A549 (cell line): ENCODE measurements at regions not wholly inside any gene's neighbourhood (a gene's known extent, or its start where the extent isn't known, plus 50 kb on each side); places are given as distances from the start of the nearest gene placed in this dataset.

ENCODE experiments used
- ATAC-seq, 2 experiments: fragments of 200-7000 bp in 1 of 2; fragments of >200 bp in 1 of 2; cut with Nextera tagmentation in 1 of 2; cut with Tn5 transposase in 1 of 2; 3 replicates each; pipeline versions ENCODE4 v1.8.0 to v1.9.1; 2018 to 2020; ENCODE audit warnings: mild to moderate bottlenecking in 1 of 2, moderate library complexity in 1 of 2
- CTCF ChIA-PET: fragments of 300-600 bp; sonication (Branson Sonifier 250); formaldehyde crosslinking; extraction: SDS; loops from one replicate; lab custom pipeline; 2021; ENCODE audit warnings: antibody characterized with exemption, inconsistent platforms; lab: Yijun Ruan, JAX
- POLR2A ChIA-PET: fragments of 350-600 bp; formaldehyde crosslinking; extraction: SDS; loops from one replicate; lab custom pipeline; 2021; ENCODE audit warnings: antibody characterized with exemption, inconsistent platforms; lab: Yijun Ruan, JAX
- DNase-seq, 2 experiments: peaks; one replicate each; pipeline versions ENCODE4 v3.0.0 to v3.0.0-alpha.2; 2011 to 2016; ENCODE audit warnings: low read depth in 1 of 2, low spot score in 1 of 2
- FAIRE-seq: peaks from 2 replicates; lab custom pipeline; 2011; peaks lifted over from hg19 to GRCh38; lab: Jason Lieb, UNC
- H3K27ac ChIP-seq, 2 experiments: fragments of >200 bp; sonication (Bioruptor Twin); formaldehyde crosslinking; 3 replicates each; pipeline ENCODE4 v1.5.1; 2016 to 2017
- H3K4me1 ChIP-seq: fragments of >200 bp; sonication (Bioruptor Twin); formaldehyde crosslinking; 3 replicates; pipeline ENCODE4 v1.6.1; 2016
- H3K4me2 ChIP-seq: fragments of >200 bp; sonication (Bioruptor Twin); formaldehyde crosslinking; 3 replicates; pipeline ENCODE4 v1.6.1; 2016
- H3K4me3 ChIP-seq: fragments of >200 bp; sonication (Bioruptor Twin); formaldehyde crosslinking; 3 replicates; pipeline ENCODE4 v1.5.1; 2016
- H3K9me3 ChIP-seq: fragments of >200 bp; sonication (Bioruptor Twin); formaldehyde crosslinking; 3 replicates; pipeline ENCODE4 v1.6.1; 2016
- BCL3 ChIP-seq: fragments of >200 bp; sonication (Bioruptor Twin); formaldehyde crosslinking; IDR thresholded peaks from 3 replicates; pipeline ENCODE4 v1.6.1; 2016
- CBX8 ChIP-seq: fragments of 200-600 bp; sonication (generic); IDR thresholded peaks from 2 replicates; pipeline ENCODE4 v1.6.1; 2016
- CEBPB ChIP-seq, 2 experiments: fragments of >200 bp in 1 of 2; sonication (Bioruptor Twin) in 1 of 2; formaldehyde crosslinking in 1 of 2; IDR thresholded peaks; 2 replicates each; pipeline ENCODE4 v1.6.1; 2012 to 2016
- CHD2 ChIP-seq: fragments of 150-350 bp; IDR thresholded peaks from 2 replicates; pipeline ENCODE4 v1.6.1; 2014; ENCODE audit warnings: low read length; ENCODE audit not compliant: partially characterized antibody
- EHF ChIP-seq: fragments of 250-450 bp; sonication (Bioruptor Pico); IDR thresholded peaks from 2 replicates; pipeline ENCODE4 v1.5.0; 2020; ENCODE audit warnings: mild to moderate bottlenecking
- EHMT2 ChIP-seq: fragments of 200-600 bp; sonication (generic); IDR thresholded peaks from 2 replicates; pipeline ENCODE4 v1.6.1; 2016; ENCODE audit warnings: antibody characterized with exemption, low read depth, mild to moderate bottlenecking, moderate library complexity
- EP300 ChIP-seq, 2 experiments: fragments of >200 bp; sonication (Bioruptor Twin); formaldehyde crosslinking; IDR thresholded peaks; 2 replicates in 1 of 2; 3 replicates in 1 of 2; pipeline ENCODE4 v1.6.1; 2016 to 2017
- ESRRA ChIP-seq: fragments of 150-350 bp; IDR thresholded peaks from 2 replicates; pipeline ENCODE4 v1.6.1; 2014; ENCODE audit warnings: mild to moderate bottlenecking, low read length, borderline replicate concordance
- FOSB ChIP-seq: fragments of 250-450 bp; sonication (Bioruptor Pico); IDR thresholded peaks from 2 replicates; pipeline ENCODE4 v1.5.0; 2020; ENCODE audit warnings: mild to moderate bottlenecking, moderate library complexity
- GATA3 ChIP-seq: IDR thresholded peaks from 2 replicates; pipeline ENCODE4 v1.6.1; 2012; ENCODE audit warnings: borderline replicate concordance
- HDAC2 ChIP-seq: fragments of 200-600 bp; sonication (generic); IDR thresholded peaks from 2 replicates; pipeline ENCODE4 v1.6.1; 2016
- HOXB13 ChIP-seq: fragments of 250-450 bp; sonication (Bioruptor Pico); IDR thresholded peaks from 2 replicates; pipeline ENCODE4 v1.5.0; 2020; ENCODE audit warnings: low read depth, mild to moderate bottlenecking, moderate library complexity
- HOXB5 ChIP-seq: fragments of 250-450 bp; sonication (Bioruptor Pico); IDR thresholded peaks from 2 replicates; pipeline ENCODE4 v1.5.0; 2020; ENCODE audit warnings: mild to moderate bottlenecking, moderate library complexity
- JUN ChIP-seq, 2 experiments: fragments of >200 bp; sonication (Bioruptor Twin); formaldehyde crosslinking; IDR thresholded peaks; 2 replicates in 1 of 2; 3 replicates in 1 of 2; pipeline ENCODE4 v1.6.1; 2016 to 2017
- JUNB ChIP-seq: fragments of >200 bp; sonication (Bioruptor Twin); formaldehyde crosslinking; IDR thresholded peaks from 2 replicates; pipeline ENCODE4 v1.6.1; 2016
- MAFK ChIP-seq: fragments of 450-650 bp; IDR thresholded peaks from 2 replicates; pipeline ENCODE4 v1.6.1; 2014; ENCODE audit not compliant: partially characterized antibody
- MAZ ChIP-seq: fragments of 150-350 bp; IDR thresholded peaks from 2 replicates; pipeline ENCODE4 v1.6.1; 2014; ENCODE audit warnings: antibody characterized with exemption, low read depth, low read length, borderline replicate concordance
- MYC ChIP-seq: IDR thresholded peaks from 2 replicates; pipeline ENCODE4 v1.6.1; 2012; ENCODE audit warnings: mild to moderate bottlenecking, inconsistent platforms, low read length, improper control_type of control experiment, borderline replicate concordance
- NFE2L2 ChIP-seq: fragments of 150-350 bp; conservative IDR thresholded peaks from 2 replicates; pipeline ENCODE4 v1.6.1; 2014; ENCODE audit warnings: low read length
- NPAS2 ChIP-seq: fragments of 250-450 bp; sonication (Bioruptor Pico); IDR thresholded peaks from 2 replicates; pipeline ENCODE4 v1.8.0; 2022; ENCODE audit warnings: mild to moderate bottlenecking, moderate library complexity, borderline replicate concordance
- NR3C1 ChIP-seq: fragments of >200 bp; sonication (Bioruptor Twin); formaldehyde crosslinking; IDR thresholded peaks from 3 replicates; pipeline ENCODE4 v1.6.1; 2017
- PHF8 ChIP-seq: fragments of 200-600 bp; sonication (generic); IDR thresholded peaks from 2 replicates; pipeline ENCODE4 v1.6.1; 2016; ENCODE audit warnings: low read depth, mild to moderate bottlenecking, antibody characterized with exemption, moderate library complexity, borderline replicate concordance
- POLR2A ChIP-seq: IDR thresholded peaks from 2 replicates; pipeline ENCODE4 v1.6.1; 2012; ENCODE audit warnings: mild to moderate bottlenecking, low read length
- RARB ChIP-seq: fragments of 250-450 bp; sonication (Bioruptor Pico); IDR thresholded peaks from 2 replicates; pipeline ENCODE4 v1.8.0; 2021; ENCODE audit warnings: mild to moderate bottlenecking, moderate library complexity
- RFX5 ChIP-seq: fragments of 450-650 bp; IDR thresholded peaks from 2 replicates; pipeline ENCODE4 v1.7.1; 2014; ENCODE audit warnings: antibody characterized with exemption, mild to moderate bottlenecking, moderate library complexity
- SREBF2 ChIP-seq: fragments of 450-650 bp; IDR thresholded peaks from 2 replicates; pipeline ENCODE4 v1.6.1; 2014; ENCODE audit warnings: mild to moderate bottlenecking, moderate library complexity
- TFCP2L1 ChIP-seq: fragments of 250-450 bp; sonication (Bioruptor Pico); IDR thresholded peaks from 2 replicates; pipeline ENCODE4 v1.5.0; 2021; ENCODE audit warnings: mild to moderate bottlenecking
- TP53 ChIP-seq: fragments of 250-450 bp; sonication (Bioruptor Pico); IDR thresholded peaks from 2 replicates; pipeline ENCODE4 v1.5.0; 2021; ENCODE audit warnings: mild to moderate bottlenecking, moderate library complexity
- ZNF302 ChIP-seq: fragments of 250-450 bp; sonication (Bioruptor Pico); IDR thresholded peaks from 2 replicates; pipeline ENCODE4 v1.9.0; 2021; ENCODE audit warnings: inconsistent platforms, mild to moderate bottlenecking, moderate library complexity
- WGBS: methylation state at CpG from one replicate; pipeline ENCODE4 v1.1.6; 2017; ENCODE audit errors: missing lambda C conversion rate; 5-methylcytosine and 5-hydroxymethylcytosine counted together
- TF ChIP-seq, protein P1 (sequence below): fragments of 150-350 bp; IDR thresholded peaks from 2 replicates; pipeline ENCODE4 v1.6.1; 2014; ENCODE audit warnings: low read depth, mild to moderate bottlenecking, low read length

DNA sequence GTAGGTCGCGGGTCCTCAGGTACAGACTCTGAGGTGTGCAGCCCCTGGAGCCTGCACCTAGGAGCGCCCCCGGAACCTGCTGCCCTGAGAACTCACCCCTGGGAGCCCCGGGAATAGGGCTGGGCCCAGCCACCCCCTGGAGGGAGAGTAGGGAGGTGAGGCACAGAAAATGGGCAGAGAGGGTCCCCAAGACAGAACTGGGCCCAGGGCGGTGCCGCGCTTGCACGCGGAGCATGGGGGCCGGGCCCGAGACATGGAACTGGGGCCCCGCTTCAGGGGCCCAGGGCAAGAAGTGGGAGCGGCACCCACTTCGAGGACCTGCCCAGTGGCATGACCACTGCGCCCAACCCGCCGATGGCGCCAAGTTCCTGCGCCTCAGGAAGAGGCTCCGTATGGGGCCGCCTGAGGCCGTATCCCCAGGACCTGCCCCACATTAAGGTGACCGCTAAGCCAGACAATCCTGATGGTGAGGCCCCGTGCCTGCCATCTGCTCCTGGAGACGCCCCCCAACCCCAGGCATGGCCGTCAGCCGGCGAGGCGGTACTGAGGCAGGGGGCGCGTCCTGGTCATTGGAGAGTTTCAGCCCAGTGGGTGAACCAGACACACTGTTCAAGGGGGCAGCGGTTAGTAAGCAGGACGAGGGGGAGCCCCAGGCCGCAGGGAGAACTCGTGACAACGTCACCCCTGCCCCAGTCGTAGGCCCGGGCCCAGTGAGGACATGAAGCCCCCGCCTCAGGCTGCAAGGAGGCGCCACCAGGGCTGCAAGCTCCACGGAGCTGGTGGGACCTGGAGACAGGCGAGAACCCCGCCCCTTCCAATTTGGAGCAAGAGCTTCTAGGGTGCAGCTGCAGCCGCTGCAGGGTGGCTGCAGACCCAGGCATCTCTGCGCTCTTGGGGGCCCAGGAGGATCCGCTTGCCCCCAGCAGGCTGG is 89.5 kb upstream of the PUM3 start:
- DNase-seq, result no peak
- Histone ChIP-seq H3K4me2 (no peak overlapping the region), H3K4me1 (no peaks in the 10 kb centered on the region), H3K9me3 (no peaks in the 10 kb centered on the region), H3K27ac (no peak overlapping the region), H3K4me3 (no peak overlapping the region)
- no peak for FAIRE-seq
- 60% methylated on average over 25 of the region's 47 CpGs for WGBS
- no peak for ATAC-seq
- TF ChIP-seq ZNF302 (no peak), FOSB (CRISPR knock-in tag) (no peak), NFE2L2 (no peak), RARB (CRISPR knock-in tag) (no peak), TFCP2L1 (CRISPR knock-in tag) (no peak), CHD2 (no peak), MAZ (no peak), HOXB5 (CRISPR knock-in tag) (no peak), RFX5 (no peak)
- POLR2A ChIA-PET, result no interaction called here
- CTCF ChIA-PET, result interaction anchor here (1.1 to 1.5 kb wide), 2 partner anchors 12 to 1442 kb away, joined by 3 to 6 read pairs; no protein-coding TSS in a partner anchor

DNA sequence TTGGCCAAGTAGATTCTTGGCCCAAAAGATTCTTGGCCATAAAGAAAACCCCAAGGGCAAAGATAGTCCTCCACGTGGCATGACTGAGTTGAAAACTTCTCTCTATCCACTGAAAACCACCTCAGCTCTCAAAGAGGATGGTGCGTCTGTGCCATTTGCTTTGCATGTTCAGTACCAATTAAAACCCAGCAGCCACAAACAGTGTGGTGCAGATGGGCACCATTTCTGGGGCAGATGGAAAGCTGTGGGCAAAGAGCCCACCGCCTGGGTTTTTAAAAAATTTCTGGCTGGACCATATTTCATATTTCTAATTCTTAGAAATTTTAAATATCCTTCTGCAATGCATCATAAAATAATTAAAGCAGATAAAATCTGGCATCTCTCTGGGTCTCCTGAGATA is 84.5 kb upstream of the PUM3 start:
- DNase-seq (no peak), FAIRE-seq (no peak), ATAC-seq (no peak)
- no peak overlapping the region for H3K27ac ChIP-seq
- no peak overlapping the region for H3K4me3 ChIP-seq
- CTCF ChIA-PET, result no interaction called here
- WGBS, result 7% methylated on average over 3 of the region's 3 CpGs
- H3K9me3 ChIP-seq, result no peaks in the 10 kb centered on the region
- no peaks in the 10 kb centered on the region for H3K4me1 ChIP-seq
- POLR2A ChIA-PET, result no interaction called here
- no peak overlapping the region for H3K4me2 ChIP-seq
- TF ChIP-seq HDAC2, result no peak
- TF ChIP-seq RARB (CRISPR knock-in tag), result no peak
- no peak for TF ChIP-seq JUN (IDR thresholded peaks at IDR 0.05)
- no peak for TF ChIP-seq EHF (CRISPR knock-in tag)
- no peak for TF ChIP-seq NR3C1
- TF ChIP-seq HOXB5 (CRISPR knock-in tag), result no peak
- TF ChIP-seq CEBPB (IDR thresholded peaks at IDR 0.05), result no peak
- TF ChIP-seq HOXB13 (CRISPR knock-in tag), result no peak
- TF ChIP-seq TFCP2L1 (CRISPR knock-in tag), result no peak
- no peak for TF ChIP-seq EP300 (IDR thresholded peaks at IDR 0.05)
- no peak for TF ChIP-seq GATA3
- no peak for TF ChIP-seq BCL3
- TF ChIP-seq JUNB, result no peak
- TF ChIP-seq, protein P1, sequence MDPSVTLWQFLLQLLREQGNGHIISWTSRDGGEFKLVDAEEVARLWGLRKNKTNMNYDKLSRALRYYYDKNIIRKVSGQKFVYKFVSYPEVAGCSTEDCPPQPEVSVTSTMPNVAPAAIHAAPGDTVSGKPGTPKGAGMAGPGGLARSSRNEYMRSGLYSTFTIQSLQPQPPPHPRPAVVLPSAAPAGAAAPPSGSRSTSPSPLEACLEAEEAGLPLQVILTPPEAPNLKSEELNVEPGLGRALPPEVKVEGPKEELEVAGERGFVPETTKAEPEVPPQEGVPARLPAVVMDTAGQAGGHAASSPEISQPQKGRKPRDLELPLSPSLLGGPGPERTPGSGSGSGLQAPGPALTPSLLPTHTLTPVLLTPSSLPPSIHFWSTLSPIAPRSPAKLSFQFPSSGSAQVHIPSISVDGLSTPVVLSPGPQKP, result no peak
- TF ChIP-seq POLR2A, result no peak
- no peak for TF ChIP-seq TP53 (CRISPR knock-in tag)
- no peak for TF ChIP-seq EHMT2
- TF ChIP-seq CHD2, result no peak
- TF ChIP-seq ESRRA, result no peak

DNA sequence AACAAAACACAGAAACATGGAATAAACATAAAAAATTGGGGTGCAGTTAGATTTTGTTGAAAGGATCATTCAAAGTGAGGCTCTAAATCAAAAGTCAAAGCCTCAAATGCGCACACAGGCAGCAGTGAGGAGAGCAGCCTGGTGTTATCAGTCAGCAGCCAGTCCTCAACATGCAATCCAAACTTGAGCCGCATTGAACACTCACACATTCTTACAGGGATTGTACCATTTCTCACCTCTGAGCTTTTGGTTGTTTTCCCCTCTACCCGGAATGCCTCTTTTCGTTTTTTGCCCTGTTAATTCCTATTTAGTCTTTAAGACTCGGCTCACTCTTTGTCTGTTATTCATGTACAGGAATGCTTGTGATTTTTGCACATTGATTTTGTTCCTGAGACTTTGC is 81.1 kb upstream of the PUM3 start:
- POLR2A ChIA-PET, result no interaction called here
- no peak for DNase-seq
- no peak for FAIRE-seq
- ATAC-seq, result no peak
- CTCF ChIA-PET, result no interaction called here
- Histone ChIP-seq H3K4me2 (no peak overlapping the region), H3K9me3 (no peaks in the 10 kb centered on the region), H3K27ac (no peak overlapping the region), H3K4me1 (no peaks in the 10 kb centered on the region), H3K4me3 (no peak overlapping the region)
- 22% methylated on average over 5 of the region's 5 CpGs for WGBS
- TF ChIP-seq GATA3, result no peak
- no peak for TF ChIP-seq MAZ
- TF ChIP-seq CBX8, result no peak
- TF ChIP-seq EHF (CRISPR knock-in tag), result no peak
- TF ChIP-seq FOSB (CRISPR knock-in tag), result no peak
- no peak for TF ChIP-seq NPAS2 (CRISPR knock-in tag)
- no peak for TF ChIP-seq SREBF2
- TF ChIP-seq MYC, result no peak
- TF ChIP-seq, protein P1, result no peak
- no peak for TF ChIP-seq PHF8
- no peak for TF ChIP-seq RARB (CRISPR knock-in tag)
- no peak for TF ChIP-seq MAFK
- TF ChIP-seq JUN (IDR thresholded peaks at IDR 0.05), result no peak
